ENCODE measurements at regions not wholly inside any gene's neighbourhood (a gene's known extent, or its start where the extent isn't known, plus 50 kb on each side); places are given as distances from the start of the nearest gene placed in this dataset.

DNA sequence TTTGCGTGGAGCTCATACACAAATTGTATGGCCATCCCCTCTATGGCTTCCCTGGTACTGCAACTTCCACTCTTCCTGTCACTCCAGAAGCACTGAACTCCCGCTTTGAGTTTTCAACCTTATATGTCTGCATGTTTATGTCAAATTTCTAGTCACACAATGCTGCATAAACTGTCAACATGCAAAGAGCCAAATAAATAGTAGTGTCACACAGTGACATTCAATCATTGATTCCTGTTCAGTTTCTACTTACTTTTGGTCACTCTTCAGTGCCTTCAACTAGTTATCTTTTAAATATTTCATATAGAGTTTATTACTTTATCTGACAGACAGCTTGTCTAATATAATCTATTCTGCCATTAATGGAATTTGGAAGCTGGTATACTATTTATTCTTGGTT is 149.3 kb downstream of the SPANXN1 start:
- no peak for TF ChIP-seq EZH2 (optimal IDR thresholded peaks at IDR 0.05; ENCODE audit: low read depth, low read length)
- TF ChIP-seq, protein P1, sequence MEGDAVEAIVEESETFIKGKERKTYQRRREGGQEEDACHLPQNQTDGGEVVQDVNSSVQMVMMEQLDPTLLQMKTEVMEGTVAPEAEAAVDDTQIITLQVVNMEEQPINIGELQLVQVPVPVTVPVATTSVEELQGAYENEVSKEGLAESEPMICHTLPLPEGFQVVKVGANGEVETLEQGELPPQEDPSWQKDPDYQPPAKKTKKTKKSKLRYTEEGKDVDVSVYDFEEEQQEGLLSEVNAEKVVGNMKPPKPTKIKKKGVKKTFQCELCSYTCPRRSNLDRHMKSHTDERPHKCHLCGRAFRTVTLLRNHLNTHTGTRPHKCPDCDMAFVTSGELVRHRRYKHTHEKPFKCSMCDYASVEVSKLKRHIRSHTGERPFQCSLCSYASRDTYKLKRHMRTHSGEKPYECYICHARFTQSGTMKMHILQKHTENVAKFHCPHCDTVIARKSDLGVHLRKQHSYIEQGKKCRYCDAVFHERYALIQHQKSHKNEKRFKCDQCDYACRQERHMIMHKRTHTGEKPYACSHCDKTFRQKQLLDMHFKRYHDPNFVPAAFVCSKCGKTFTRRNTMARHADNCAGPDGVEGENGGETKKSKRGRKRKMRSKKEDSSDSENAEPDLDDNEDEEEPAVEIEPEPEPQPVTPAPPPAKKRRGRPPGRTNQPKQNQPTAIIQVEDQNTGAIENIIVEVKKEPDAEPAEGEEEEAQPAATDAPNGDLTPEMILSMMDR (IDR thresholded peaks at IDR 0.05; ENCODE audit: low read length) = no peak
- TF ChIP-seq EZH2phosphoT487 (IDR thresholded peaks at IDR 0.05; ENCODE audit: low read length) = no peak
